CD4-positive, alpha-beta T cell treated with Interleukin-6 for 4 hours (primary cell): ENCODE measurements at regions not wholly inside any gene's neighbourhood (a gene's known extent, or its start where the extent isn't known, plus 50 kb on each side); places are given as distances from the start of the nearest gene placed in this dataset.
"Not testable (repeated sequence)": the region's sequence is repeated elsewhere in the genome, so short reads cannot be mapped to it uniquely, and the experiment has no call there.

ENCODE experiments used
- DNase-seq: peaks from one replicate; pipeline ENCODE4 v3.0.0-alpha.2; 2020; ENCODE audit warnings: mixed read lengths

GRCh38 chr1:37162059-37162458, 127.7 kb upstream of the GRIK3 start:
- no peak for DNase-seq

GRCh38 chr1:37166005-37166404, 131.7 kb upstream of the GRIK3 start:
- no peak for DNase-seq

- no peak for DNase-seq
Measured at GRCh38 chr1:37167479-37167878, 133.2 kb upstream of the GRIK3 start.

GRCh38 chr1:37169241-37169640, 134.9 kb upstream of the GRIK3 start:
- no peak for DNase-seq

- DNase-seq, result no peak
Measured at GRCh38 chr1:37169743-37170275, 135.5 kb upstream of the GRIK3 start.

GRCh38 chr1:37171691-37172090, 137.4 kb upstream of the GRIK3 start:
- no peak for DNase-seq

GRCh38 chr1:37174341-37174740, 140.0 kb upstream of the GRIK3 start:
- DNase-seq, result no peak

GRCh38 chr1:37174876-37175275, 140.6 kb upstream of the GRIK3 start:
- no peak for DNase-seq

- DNase-seq, result no peak
Measured at GRCh38 chr1:37175666-37176215, 141.4 kb upstream of the GRIK3 start.

- no peak for DNase-seq
Measured at GRCh38 chr1:37176269-37176668, 142.0 kb upstream of the GRIK3 start.

GRCh38 chr1:37177230-37177864, 143.0 kb upstream of the GRIK3 start:
- DNase-seq, result no peak

GRCh38 chr1:37181425-37181824, 147.1 kb upstream of the GRIK3 start:
- DNase-seq, result no peak

- no peak for DNase-seq
Measured at GRCh38 chr1:37184789-37185188, 150.5 kb upstream of the GRIK3 start.

- DNase-seq, result no peak
Measured at GRCh38 chr1:37186246-37186756, 152.0 kb upstream of the GRIK3 start.

GRCh38 chr1:37189111-37189510, 154.8 kb upstream of the GRIK3 start:
- no peak for DNase-seq

GRCh38 chr1:37197411-37197810, 163.1 kb upstream of the GRIK3 start:
- no peak for DNase-seq

- DNase-seq, result not testable (repeated sequence)
Measured at GRCh38 chr1:37214305-37214704, 180.0 kb upstream of the GRIK3 start.

GRCh38 chr1:37233606-37234005, 199.3 kb upstream of the GRIK3 start:
- no peak for DNase-seq

GRCh38 chr1:37234941-37235418, 200.7 kb upstream of the GRIK3 start:
- DNase-seq, result no peak

- DNase-seq, result no peak
Measured at GRCh38 chr1:37237948-37238347, 203.6 kb upstream of the GRIK3 start.

- no peak for DNase-seq
Measured at GRCh38 chr1:37238364-37239224, 204.3 kb upstream of the GRIK3 start.

GRCh38 chr1:37239225-37239740, 205.0 kb upstream of the GRIK3 start:
- no peak for DNase-seq

GRCh38 chr1:37240897-37241296, 206.6 kb upstream of the GRIK3 start:
- no peak for DNase-seq
